DMS 273 (cell line): ENCODE measurements at regions not wholly inside any gene's neighbourhood (a gene's known extent, or its start where the extent isn't known, plus 50 kb on each side); places are given as distances from the start of the nearest gene placed in this dataset.

Source experiments
- DNase-seq: peaks from one replicate; lab custom pipeline; 2025; ENCODE audit not compliant: unreplicated experiment; lab: John Stamatoyannopoulos, UW

DNA sequence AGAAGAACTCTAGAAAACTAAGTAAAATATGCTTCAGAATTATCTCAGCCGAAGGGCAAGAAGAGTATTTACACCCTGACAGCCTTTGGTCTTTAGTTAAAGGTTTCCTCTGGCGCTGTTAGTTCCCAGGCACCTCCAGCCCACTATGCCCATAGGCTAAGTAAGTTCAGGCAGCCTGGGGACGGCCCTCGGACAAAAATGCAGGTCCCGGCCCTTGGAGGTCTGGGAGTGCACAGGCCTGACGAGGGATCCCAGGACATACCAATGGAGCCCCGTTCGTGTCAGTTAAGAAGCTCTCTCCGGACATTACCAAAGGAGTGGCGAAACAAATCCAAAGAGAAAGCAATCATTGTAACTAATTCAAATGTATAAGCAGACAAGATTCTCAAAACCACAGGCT, 311.8 kb downstream of the CD83 start:
- DNase-seq: no peak

DNA sequence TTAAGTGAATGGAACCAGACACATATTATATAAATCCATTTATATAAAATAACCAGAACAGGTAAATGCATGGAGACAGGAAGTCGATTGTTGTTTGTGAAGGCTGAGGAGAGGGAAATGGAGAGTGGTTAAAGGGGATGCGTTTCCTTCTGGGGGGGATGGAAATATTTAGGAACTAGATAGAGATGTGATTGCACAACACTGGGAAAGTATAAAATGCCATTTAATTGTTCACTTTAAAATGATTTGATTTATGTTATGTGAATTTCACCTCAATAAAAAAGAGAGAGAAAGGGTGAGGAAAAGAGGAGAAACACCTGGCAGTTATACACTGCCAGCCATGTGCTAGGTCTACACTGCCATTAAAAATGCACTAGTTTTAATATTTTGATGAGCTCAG, 312.6 kb downstream of the CD83 start:
- DNase-seq: no peak

DNA sequence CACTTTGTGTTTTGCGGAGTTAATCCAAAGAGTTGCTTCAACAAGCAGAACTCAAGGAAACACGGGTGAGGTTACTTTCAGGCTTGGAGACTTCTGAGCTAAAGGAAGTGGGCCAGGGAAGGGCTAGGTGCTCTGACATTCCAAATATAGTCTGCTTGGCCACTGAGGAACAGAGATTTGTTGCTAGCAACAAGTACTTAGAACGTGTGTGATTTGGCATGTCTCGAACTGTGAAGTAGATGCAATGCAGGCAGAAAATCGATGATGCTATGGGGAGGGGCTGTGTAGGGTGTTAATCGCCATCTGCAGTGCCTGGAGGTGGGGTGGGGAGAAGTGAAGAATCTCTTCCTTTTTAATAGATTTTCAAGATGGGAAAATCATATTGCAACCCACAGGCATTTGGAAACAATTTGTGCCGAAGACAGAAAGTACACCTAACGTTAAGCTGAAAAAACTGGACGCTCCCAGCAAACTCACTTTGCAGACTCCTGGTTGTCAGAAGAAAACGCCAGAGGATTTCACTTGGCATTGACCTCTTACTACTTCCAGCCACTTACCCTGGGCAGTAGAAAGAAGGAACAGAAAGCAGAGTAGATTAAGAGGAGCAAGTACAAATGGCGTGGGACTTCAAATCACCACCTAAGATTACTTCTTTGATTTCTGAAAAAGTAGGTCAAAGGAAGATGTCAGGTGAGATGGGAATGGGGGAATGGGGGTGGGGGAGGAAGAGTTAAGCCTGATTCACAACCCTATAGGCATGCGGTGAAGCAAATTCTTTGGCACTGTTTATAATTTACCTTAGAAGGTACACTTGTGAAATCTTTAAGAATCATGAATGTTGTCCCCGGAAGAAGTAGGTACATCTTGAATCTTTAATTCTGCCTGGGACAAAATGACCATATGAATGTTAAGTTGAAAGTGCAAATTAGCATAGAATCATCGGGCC, 314.1 kb downstream of the CD83 start:
- no peak for DNase-seq

DNA sequence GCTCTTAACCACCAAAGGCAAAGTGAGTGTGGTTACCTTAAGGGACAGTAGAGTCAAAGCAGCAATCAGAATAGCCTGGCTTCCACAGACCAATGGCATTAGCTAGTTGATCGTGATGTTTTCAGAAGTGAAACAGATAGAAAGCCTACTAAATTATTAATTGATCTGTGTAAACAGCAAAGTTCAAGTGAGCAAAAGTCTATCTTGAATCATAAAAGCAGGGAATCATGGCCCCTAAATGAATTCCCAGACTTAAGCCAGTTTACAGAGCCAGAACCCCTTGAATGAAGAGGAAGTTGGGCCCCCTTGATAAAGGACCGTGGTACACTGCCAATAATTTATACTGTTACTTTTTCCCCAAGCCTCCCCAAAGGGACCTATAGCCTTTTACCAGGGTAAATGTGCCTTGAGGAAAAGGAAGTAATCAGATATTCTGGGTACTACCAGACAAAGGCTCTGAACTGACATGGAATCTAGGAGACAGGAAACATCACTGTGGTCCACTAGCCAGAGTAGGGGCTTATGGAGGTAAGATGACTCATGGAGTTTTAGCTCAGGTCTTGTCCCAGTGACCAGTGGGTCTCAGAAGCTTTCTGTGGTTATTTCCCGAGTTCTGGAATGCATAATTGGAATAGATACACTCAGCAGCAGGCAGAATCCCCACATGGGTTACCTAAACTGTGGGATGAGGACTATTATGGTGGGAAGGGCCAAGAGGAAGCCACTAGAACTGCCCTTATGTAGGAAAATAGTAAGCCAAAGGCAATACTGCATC, 317.5 kb downstream of the CD83 start:
- DNase-seq: no peak

DNA sequence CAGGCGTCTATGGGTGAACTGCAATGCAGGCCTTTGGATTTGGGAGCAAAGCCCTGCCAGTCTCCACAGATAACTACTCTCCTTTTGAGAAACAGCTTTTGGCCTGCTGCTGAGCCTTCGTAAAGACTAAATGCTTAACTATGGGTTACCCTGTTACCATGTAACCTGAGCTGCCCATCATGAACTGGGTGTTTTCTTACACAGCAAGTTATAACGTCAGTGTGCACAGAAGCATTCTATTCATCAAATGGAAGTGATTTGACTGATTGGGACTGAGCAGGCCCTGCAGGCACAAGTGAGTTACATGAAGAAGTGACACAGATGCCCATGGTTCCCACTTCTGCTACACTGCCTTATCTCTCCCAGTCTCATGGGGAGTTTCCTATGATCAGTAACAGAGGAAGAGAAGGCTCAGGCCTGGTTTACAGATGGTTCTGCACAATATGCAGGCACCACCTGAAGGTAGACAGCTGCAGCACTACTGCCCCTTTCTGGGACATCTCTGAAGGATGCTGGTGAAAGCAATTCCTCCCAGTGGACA, 319.1 kb downstream of the CD83 start:
- DNase-seq: peak; percentile 51

DNA sequence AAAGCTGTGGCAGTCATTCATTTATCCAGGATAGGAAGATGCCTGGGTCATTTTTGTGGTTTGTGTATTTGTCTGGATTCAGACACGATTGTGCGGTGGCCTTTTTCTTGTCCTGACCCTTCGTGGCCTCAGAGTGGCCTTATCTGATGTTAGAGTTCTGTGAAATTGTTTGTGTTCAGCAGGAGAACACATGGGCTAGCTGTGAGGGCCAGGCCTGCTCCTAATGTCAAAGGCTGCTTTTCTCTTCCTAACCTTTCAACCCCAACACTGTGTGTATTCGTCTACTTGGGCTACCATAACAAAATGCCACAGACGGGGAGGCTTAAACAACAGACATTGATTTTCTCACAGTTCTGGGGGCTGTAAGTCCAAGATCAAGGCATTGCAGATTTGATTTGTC, 321.8 kb downstream of the CD83 start:
- DNase-seq: no peak

DNA sequence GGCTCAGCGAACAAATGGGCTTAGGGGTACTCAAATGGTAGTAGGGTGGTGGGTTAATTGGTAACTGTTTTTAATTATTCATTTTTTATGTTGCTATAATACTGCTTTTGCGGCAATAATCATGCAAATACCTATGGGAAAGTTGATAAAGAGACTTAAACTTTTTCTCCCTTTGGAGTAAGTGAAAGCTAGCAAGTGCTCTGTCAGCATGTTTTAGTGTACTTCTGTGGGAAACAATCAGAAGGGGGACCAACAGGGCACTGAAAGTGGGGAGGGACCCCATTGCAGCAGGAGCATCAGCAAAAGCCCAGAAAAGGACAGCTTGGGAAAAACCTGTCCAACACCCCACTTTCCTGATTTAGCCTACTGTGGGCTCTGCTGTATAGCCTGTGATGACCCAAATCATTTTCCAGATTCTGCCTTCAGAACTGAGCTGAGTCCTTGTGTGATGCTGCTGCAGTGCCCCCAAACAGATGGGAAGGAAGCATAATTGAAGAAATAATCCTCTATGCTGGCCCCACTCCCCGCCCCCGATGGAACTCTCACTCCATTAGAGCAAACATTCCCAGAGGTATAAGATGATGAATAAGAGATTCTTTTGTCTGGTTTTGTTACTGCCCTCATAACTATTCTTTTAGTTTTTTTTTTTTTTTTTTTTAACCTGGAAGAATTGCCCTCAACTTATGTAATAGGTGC, 322.8 kb downstream of the CD83 start:
- DNase-seq: peak; percentile 62

DNA sequence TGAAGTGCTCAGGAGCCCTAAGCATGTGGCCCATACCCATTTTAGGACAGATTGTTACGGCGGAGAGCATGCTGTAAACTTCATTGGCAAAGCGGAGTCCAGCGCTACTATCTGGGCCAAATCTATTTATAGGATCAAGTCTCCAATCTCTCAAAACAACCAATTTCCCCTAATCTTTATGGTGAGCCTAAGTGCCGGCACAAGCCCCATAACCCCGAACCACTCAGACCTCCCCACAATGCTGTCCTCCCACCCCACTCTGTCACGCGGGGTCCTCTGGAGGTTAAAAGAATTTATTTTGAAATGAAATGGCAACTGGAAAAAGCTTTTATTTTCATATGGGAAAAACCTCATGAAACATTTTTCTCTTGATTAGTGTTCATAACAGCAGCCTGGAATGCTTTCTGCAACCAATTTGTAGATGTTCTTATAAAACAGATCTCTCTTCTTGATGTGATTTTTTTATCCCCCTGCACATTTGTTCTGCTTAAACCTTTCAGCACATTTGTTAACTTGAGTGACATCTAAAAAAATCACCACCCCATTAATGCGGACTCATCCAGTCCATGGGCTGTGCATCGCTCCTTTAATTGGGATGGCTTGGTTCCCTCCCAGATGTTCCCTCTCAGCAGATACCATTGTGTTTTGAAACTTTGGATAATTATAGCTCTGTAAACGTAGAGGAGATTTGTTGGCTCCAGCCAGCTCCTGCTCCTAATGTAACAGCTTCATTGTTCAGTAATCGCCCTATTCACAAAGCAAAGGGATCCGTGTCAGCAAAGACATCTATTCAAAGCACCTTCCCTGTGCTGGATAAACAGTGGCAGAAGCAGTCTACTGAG, 323.6 kb downstream of the CD83 start:
- peak; percentile 56 for DNase-seq

DNA sequence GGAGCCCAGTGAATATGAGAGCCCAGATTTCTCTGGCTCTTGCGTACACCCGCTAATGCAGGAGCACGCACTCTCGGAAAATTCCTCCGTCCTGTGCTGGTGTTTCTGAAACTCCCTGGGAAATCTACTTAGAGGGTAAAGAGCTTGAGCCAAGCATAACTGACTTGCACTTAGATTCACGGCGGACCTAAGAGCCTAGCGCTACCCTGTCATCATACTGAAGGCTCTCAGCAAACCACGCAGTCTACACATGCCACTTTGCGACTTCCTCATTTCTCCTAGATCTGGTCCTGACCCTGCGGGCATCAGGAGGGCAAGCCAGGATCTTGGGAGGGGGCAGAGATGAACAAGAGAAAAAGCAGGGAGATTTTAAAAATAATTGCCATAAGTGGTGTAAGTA, 324.7 kb downstream of the CD83 start:
- no peak for DNase-seq

DNA sequence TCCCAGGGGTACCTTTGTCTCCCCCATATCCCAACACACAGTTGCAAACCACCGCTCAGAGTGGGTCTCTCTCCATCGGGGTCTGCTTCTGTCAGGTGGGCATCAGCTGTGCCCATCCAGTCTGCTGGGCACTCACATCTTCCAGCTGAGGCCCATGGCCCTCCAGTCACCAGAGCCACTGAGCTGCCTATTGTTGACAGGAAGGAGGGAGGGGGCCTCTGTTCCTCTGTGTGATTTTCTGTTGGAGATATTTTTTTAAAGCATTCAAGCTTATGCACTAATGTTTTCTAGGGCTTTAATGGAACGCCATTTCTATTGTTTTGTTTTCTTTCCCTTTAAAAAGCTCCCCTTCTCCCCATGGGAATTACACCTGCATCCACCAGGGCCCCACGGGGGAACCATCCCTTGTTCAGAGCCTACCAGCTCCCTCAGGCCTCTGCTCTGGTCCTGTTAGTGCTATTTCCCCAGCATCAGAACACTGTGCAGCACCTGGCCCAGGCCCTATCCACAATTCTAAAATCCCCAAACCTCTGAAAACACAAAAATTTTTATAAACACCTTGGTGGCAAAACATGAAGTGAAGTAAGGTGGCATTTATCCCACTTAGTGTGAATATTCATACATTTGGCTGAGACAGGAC, 326.2 kb downstream of the CD83 start:
- no peak for DNase-seq

DNA sequence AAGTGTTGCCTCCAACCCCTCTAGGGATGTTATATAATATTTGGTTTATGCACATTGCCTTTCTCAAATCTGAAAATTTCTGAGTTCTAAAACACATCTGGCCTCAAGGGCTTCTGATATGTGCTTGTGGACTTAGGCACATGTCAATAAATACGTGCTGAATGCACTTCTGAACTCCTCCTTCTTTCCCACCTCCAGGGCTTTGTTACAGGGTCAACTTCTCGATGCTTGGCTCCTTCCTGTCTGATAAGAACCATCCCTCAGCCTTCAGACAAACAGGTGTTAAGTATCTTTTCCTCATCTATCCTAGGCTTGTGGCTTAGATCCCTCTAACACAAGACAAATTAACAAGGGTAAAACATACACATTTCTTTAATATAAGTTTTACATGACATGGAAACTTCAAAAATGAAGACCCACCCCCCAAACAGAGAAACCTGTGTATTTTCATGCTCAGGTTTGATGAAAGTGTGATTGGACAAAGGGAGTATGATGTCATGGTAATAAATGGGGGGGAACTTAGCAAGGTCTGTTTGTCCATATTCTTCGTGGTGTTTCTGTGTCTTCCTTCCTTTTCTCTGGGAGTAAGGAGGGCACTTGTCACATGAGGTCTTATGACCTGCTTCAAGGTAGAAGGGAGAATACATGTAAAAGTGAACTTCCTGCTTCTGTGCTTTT, 326.9 kb downstream of the CD83 start:
- DNase-seq: no peak

DNA sequence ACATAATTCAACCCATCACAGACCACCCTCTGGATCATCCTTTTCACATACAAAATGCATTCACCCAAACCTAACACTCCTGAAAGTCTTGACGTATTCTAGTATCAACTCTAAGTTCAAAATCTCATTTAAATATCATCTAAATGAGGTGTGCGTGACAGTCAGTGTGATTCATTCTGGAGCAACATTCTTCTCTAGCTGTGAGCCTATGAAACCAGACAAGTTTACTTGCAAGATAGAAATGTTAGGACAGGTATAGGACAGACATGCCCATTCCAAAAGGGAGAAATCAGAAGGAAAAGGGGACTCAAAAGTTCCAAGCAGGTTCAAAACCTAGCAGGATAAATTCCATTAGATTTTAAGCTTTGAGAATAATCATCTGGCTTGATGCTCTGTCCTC, 329.7 kb downstream of the CD83 start:
- DNase-seq: no peak

DNA sequence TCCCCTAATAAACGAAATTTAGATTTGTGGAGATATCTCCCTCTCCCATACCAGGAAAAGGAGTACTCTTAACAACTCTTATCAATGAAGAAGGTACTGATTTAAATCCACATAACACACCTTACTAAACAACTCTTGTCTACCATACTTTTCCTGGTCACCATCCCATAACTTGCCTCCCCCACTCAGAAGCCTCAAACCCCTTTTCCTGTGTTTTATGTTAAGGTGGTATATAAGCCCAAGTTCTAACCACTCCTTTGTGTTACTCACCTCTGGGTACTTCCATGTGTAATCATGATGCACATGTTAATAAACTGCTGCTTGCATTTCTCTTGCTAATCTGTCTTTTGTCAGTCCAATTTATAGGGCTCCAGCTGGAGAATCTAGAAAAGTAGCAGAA, 330.7 kb downstream of the CD83 start:
- DNase-seq: no peak

DNA sequence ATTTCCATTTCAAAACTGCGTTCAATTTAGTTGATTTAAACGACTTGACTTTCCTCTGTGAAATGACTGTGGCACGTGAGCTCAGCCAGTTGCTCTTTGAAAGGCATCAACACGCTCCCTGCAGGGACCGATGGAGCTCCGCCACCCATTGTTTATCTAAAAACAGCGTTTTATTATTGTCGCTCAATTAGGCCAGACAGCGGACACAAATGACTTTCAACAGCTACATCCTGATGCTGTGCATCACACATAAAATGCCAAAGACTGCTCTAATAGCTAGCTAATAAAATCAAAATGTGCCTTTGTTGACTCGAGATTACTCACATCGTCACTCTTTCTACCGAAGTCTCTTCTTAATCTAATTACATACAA, 332.5 kb downstream of the CD83 start:
- DNase-seq: no peak

DNA sequence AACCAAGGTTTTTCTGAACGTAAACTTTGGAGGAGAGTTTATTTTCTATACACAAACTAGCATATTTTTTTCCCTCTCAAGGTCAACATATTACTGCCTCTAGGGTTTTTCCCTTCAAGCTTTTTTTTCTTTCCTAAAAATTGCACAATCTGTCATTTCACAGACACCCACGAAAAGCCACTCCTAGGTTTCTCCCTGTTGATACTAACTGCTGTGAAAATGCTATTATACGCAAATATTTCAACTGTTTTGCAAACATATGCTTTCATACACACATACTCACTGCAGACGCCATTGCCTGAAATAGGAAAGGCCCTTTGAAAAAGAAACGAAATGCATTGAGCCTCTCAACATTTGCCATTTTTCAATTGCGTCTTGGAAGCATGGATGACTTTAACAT, 333.0 kb downstream of the CD83 start:
- DNase-seq: peak; percentile 34

DNA sequence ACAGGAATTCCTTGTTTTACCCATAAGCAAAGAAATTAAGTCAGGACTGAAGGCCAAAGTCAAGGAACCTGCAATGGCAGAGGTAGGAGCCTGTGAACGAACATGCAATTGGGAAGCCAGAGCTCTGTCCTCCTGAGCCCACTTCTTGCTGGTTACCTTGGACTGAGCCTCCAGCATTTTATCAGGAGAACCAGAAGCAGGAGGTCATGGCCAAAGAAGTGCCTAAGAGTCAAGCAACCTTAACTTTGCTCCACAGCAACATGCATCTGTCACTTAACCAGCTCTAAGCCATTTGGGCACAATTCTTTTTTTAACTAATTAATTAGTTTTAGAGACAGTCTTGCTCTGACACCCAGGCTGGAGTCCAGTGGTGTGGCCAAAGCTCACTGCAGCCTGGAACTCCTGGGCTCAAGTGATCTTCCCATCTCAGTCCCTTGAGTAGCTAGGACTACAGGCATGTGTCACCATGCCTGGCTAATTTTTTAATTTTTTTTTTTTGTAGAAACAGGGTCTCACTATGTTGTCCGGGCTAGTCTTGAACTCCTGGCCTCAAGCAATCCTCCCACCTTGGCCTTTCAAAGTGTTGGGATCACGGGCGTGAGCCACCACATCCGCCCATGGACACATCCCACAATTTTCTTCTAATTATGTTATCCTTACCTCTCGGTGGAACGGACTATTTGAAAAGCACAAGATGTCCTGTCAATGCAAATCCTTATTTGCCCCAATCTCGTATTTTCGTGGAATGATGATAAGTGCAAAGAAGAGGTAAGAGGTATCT, 334.2 kb downstream of the CD83 start:
- DNase-seq: peak; percentile 67

DNA sequence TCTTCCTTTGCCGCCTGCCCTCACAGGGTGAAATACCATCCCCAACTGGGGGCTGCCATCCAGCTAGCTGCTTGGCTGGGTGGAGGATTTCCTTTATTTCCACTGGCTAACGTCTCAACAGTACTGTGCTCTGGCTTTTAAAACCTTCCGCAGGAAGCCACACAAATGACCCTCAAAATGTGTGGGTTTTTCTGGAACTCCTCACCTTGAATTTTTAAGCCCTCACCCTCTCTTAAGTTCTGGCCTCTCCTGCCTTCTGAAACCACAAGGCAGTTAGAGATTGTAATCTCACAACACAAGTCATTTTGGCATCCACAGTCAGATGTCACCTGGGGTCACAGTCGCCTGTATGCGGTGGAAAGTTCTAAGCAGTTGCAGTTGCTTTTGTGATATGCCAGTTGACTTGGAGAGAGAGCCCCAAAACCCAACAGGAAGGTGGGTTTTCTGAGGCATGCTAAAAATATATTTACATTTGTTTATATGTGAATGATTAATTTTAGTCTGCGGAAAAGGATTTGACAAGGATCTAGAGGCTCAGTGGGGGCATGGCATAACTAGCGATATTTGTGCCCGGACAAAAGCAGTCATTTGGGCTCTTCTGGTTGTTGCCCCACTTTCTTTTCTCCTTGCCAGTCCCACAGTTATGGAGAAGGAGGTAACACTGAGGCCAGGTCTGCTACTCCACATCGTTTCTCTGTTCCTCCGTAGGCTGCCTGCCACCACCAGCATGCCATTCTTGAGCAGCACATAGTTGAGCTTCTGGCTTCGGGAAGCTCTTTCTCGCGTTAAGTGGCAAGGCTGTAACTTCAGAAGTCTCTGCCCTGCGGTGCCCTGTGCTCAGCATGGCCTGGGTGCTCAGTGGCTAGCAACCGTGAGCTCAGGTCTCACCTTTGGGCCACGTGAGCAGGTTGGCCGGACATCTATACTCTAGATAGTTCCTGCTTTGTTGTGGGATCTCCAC, 335.3 kb downstream of the CD83 start:
- DNase-seq: peak; percentile 82
